Heart left ventricle (tissue), 16 donors: ENCODE measurements at regions not wholly inside any gene's neighbourhood (a gene's known extent, or its start where the extent isn't known, plus 50 kb on each side); places are given as distances from the start of the nearest gene placed in this dataset.

Experiments used
- ATAC-seq, 4 donors: fragments of 200-7000 bp; cut with Tn5 transposase; one replicate each; pipeline ENCODE4 v1.9.1; 2020 to 2022; ENCODE audit warnings: moderate library complexity in 4 of 4, mild to moderate bottlenecking in 3 of 4, moderate number of reproducible peaks in 1 of 4
- DNase-seq, 5 donors: peaks; one replicate each; pipeline ENCODE4 v3.0.0-alpha.2; 2020
- H3K27ac ChIP-seq, 12 donors: fragments of 200-600 bp; sonication (generic) in 4 of 12; one replicate each; pipeline versions ENCODE4 v1.5.0 to v1.8.0; 2016 to 2022; ENCODE audit warnings: mild to moderate bottlenecking in 2 of 12
- H3K27me3 ChIP-seq, 9 donors: fragments of 200-600 bp; sonication (generic) in 2 of 9; one replicate each; pipeline versions ENCODE4 v1.5.1 to v1.8.0; 2016 to 2022; ENCODE audit warnings: mild to moderate bottlenecking in 3 of 9
- H3K36me3 ChIP-seq, 9 donors: fragments of 200-600 bp; sonication (generic) in 2 of 9; one replicate each; pipeline versions ENCODE4 v1.5.0 to v1.8.0; 2018 to 2022; ENCODE audit warnings: mild to moderate bottlenecking in 2 of 9
- H3K4me1 ChIP-seq, 12 donors: fragments of 200-600 bp; sonication (generic) in 4 of 12; one replicate each; pipeline versions ENCODE4 v1.5.0 to v1.8.0; 2016 to 2022; ENCODE audit warnings: mild to moderate bottlenecking in 3 of 12
- H3K4me3 ChIP-seq, 12 donors: fragments of 200-600 bp; sonication (generic) in 4 of 12; one replicate each; pipeline versions ENCODE4 v1.5.0 to v1.8.0; 2017 to 2022; ENCODE audit warnings: mild to moderate bottlenecking in 9 of 12, moderate library complexity in 4 of 12
- H3K9me3 ChIP-seq, 12 donors: fragments of 200-600 bp; sonication (generic) in 4 of 12; one replicate each; pipeline versions ENCODE4 v1.5.0 to v1.8.0; 2016 to 2022; ENCODE audit warnings: mild to moderate bottlenecking in 1 of 12
- CTCF ChIP-seq, 12 donors: fragments of 200-600 bp; sonication (generic) in 4 of 12; IDR thresholded peaks; one replicate each; pipeline versions ENCODE4 v1.5.0 to v1.8.0; 2018 to 2022; ENCODE audit warnings: antibody characterized with exemption in 12 of 12, mild to moderate bottlenecking in 5 of 12
- POLR2A ChIP-seq, 2 donors: fragments of 450-650 bp; IDR thresholded peaks; one replicate each; pipeline ENCODE4 v1.6.1; 2017; ENCODE audit warnings: antibody characterized with exemption in 2 of 2, mild to moderate bottlenecking in 2 of 2, moderate library complexity in 2 of 2
- WGBS, 4 donors: extraction: QIAGEN DNeasy Blood & Tissue Kit in 2 of 4; methylation state at CpG; one replicate each; pipeline versions ENCODE4 v1.1.5 to v1.1.7; 2013 to 2018; 5-methylcytosine and 5-hydroxymethylcytosine counted together
- intact Hi-C, 10 donors: fragments of 100-400 bp; cut with DNase I; formaldehyde crosslinking; loops; one replicate each; pipeline versions ENCODE4 v1.11.1 to v1.14.2; 2022
- donor health status: ischemic (EF 13 %, LVEDD 7.1; RV severe dilation, severe dysfunction).
- donor health status: healthy with polysubstance abuse.
- donor health status: DM: no; HTN: yes; CAD: no.
- donor health status: DM: no; HTN: no; CAD: no.
- donor health status: ischemic (EF 25% LVEDD 6.9; RV normal size, moderate dysfunction).
- donor health status: ischemic (EF 25% LVEDD 5.7; RV mildly dilated, moderate dysfunction).
- donor health status: healthy.
- donor health status: DM: yes; HTN: yes; CAD: no.
- donor health status: ischemic (EF 35%, LVEDD 5.7; RV mildly dilated, moderate dysfunction).
- donor health status: nonischemic (EF 11% LVEDD 7.7; RV severe dilation, severe dysfunction).
- donor health status: DM: yes; HTN: yes; CAD: no.
- donor health status: PGD.
- donor health status: ischemic (EF 29% LVEDD 5.4; RV normal size, mild dysfunction).
- donor health status: nonischemic (EF 23%, LVEDD 6.1; RV moderate dilation, normal function).

GRCh38 chr9:82149501-82149946 lies 161.0 kb downstream of the SPATA31D1 start:
- intact Hi-C loops: no loop called here
- no peak overlapping the region for H3K27ac ChIP-seq
- no peak for DNase-seq
- TF ChIP-seq POLR2A (IDR thresholded peaks at IDR 0.05) (no peak), CTCF (IDR thresholded peaks at IDR 0.05) (no peak)
- no peaks in the 10 kb centered on the region for H3K9me3 ChIP-seq
- WGBS, 4 donors: 66 to 80% (median 71%) methylated on average over 4 of the region's 4 CpGs
- H3K36me3 ChIP-seq: no peaks in the 10 kb centered on the region
- no peak overlapping the region for H3K4me3 ChIP-seq
- H3K27me3 ChIP-seq: no peaks in the 10 kb centered on the region
- ATAC-seq: no peak
- peaks cover 0 to 4% (median 0%) of the 10 kb centered on the region in 12 donors for H3K4me1 ChIP-seq

GRCh38 chr9:82152181-82152580 lies 163.6 kb downstream of the SPATA31D1 start:
- TF ChIP-seq CTCF (IDR thresholded peaks at IDR 0.05): no peak
- TF ChIP-seq POLR2A (IDR thresholded peaks at IDR 0.05): no peak
- no peak for DNase-seq
- H3K27ac ChIP-seq: no peak overlapping the region
- H3K9me3 ChIP-seq: no peaks in the 10 kb centered on the region
- ATAC-seq: no peak
- WGBS, 4 donors: 89 to 96% (median 94%) methylated on average over 1 of the region's 1 CpG
- H3K36me3 ChIP-seq: no peaks in the 10 kb centered on the region
- no peak overlapping the region for H3K4me3 ChIP-seq
- intact Hi-C loops: no loop called here
- H3K4me1 ChIP-seq: peaks cover 0 to 4% (median 0%) of the 10 kb centered on the region in 12 donors
- no peaks in the 10 kb centered on the region for H3K27me3 ChIP-seq

DNA sequence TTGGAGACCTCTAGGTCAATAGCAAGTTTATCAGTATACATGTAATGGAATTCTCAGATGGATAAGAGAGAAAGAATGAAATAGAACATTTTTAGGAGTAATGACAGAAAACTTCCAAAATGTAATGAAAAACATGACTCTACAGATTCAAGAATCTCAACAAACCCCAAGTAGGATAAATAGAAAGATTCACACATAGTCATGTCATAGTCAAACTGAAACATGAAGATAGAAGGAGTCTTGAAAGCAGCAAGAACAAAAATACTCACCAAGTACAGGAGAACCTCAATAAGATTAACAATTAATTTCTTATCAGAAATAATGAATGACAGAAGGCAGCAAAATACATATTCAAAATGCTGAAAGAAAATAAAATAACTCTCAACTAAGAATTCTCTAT lies 164.5 kb downstream of the SPATA31D1 start:
- Histone ChIP-seq H3K9me3 (no peaks in the 10 kb centered on the region), H3K27me3 (no peaks in the 10 kb centered on the region), H3K27ac (no peak overlapping the region), H3K4me3 (no peak overlapping the region), H3K36me3 (no peaks in the 10 kb centered on the region), H3K4me1 (peaks cover 0 to 4% (median 0%) of the 10 kb centered on the region in 12 donors)
- no peak for TF ChIP-seq CTCF (IDR thresholded peaks at IDR 0.05)
- TF ChIP-seq POLR2A (IDR thresholded peaks at IDR 0.05): no peak
- intact Hi-C loops: no loop called here
- no peak for DNase-seq
- no peak for ATAC-seq

DNA sequence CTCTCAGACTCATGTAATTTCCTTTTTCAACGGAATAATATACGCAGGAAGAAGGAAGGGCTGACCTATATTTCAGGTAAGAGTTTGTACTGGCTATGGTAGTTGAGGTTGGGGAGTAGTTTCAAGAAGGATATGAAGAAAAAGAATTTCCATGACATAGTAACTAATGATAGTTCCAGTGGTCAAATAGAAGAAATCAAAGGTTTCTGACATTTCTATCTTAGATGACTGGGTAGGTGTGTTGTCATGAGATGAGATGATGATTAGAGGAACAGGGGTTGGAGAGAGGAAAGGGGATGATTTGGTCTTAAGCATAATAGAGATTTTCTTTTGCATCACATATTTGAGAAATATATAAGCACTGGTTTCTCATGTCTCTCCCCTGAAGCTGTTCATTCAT lies 166.0 kb downstream of the SPATA31D1 start:
- DNase-seq (no peak), ATAC-seq (no peak)
- Histone ChIP-seq H3K4me1 (no peaks in the 10 kb centered on the region), H3K27ac (no peak overlapping the region), H3K4me3 (no peak overlapping the region), H3K9me3 (no peaks in the 10 kb centered on the region), H3K27me3 (no peaks in the 10 kb centered on the region), H3K36me3 (no peaks in the 10 kb centered on the region)
- TF ChIP-seq POLR2A (IDR thresholded peaks at IDR 0.05): no peak
- TF ChIP-seq CTCF (IDR thresholded peaks at IDR 0.05): no peak
- intact Hi-C loops: no loop called here
- WGBS, 4 donors: 70 to 83% (median 74%) methylated on average over 2 of the region's 2 CpGs
